Skeletal muscle tissue (tissue), 3 donors: ENCODE measurements at regions not wholly inside any gene's neighbourhood (a gene's known extent, or its start where the extent isn't known, plus 50 kb on each side); places are given as distances from the start of the nearest gene placed in this dataset.
"Not testable (repeated sequence)": the region's sequence is repeated elsewhere in the genome, so short reads cannot be mapped to it uniquely, and the experiment has no call there.

Experiments used
- H3K27ac ChIP-seq: one replicate; pipeline ENCODE4 v1.7.0; 2013; ENCODE audit warnings: mild to moderate bottlenecking, low read depth, low read length, inconsistent platforms
- H3K27me3 ChIP-seq, 3 donors: one replicate each; pipeline ENCODE4 v1.7.0; 2013; ENCODE audit warnings: low read length in 3 of 3; ENCODE audit not compliant: control insufficient read depth in 3 of 3, insufficient read depth in 3 of 3
- H3K36me3 ChIP-seq, 3 donors: one replicate each; pipeline ENCODE4 v1.7.0; 2013; ENCODE audit warnings: low read length in 3 of 3; ENCODE audit not compliant: control insufficient read depth in 3 of 3, insufficient read depth in 3 of 3
- H3K4me1 ChIP-seq, 3 donors: one replicate each; pipeline ENCODE4 v1.7.0; 2013; ENCODE audit warnings: low read length in 3 of 3, mild to moderate bottlenecking in 3 of 3; ENCODE audit not compliant: control insufficient read depth in 3 of 3, insufficient read depth in 3 of 3
- H3K4me3 ChIP-seq, 3 donors: one replicate each; pipeline ENCODE4 v1.7.0; 2013; ENCODE audit warnings: low read length in 3 of 3
- H3K9ac ChIP-seq, 3 donors: one replicate each; pipeline ENCODE4 v1.7.0; 2013; ENCODE audit warnings: low read length in 3 of 3, mild to moderate bottlenecking in 3 of 3, moderate library complexity in 2 of 3, low read depth in 1 of 3
- H3K9me3 ChIP-seq, 3 donors: one replicate each; pipeline ENCODE4 v1.7.0; 2013; ENCODE audit warnings: low read length in 3 of 3; ENCODE audit not compliant: control insufficient read depth in 3 of 3
- donor health status: Osteomylitis.

DNA sequence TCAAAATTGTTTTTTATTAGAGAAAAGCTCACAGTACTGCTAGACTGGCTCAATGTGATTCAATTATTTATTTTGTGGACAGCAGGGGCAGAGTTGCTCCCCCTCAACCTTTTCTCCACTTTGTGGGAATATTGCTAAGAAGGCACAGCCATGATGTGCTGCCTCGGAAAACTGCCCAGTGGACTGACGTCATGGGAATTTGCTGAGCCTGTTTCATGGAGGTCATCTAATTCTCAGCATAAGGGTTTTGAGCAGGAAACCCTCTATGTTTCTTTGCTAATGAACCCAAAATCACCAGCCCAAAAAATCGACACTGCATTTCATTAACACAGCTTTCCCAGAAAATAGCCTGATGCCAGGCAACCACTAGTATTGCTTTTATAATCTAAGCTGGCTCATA lies 228.8 kb upstream of the FAM3C start:
- H3K27me3 ChIP-seq, result no peaks in the 10 kb centered on the region
- no peak overlapping the region for H3K9ac ChIP-seq
- H3K4me3 ChIP-seq, result no peak overlapping the region
- H3K27ac ChIP-seq, result no peak overlapping the region
- no peaks in the 10 kb centered on the region for H3K9me3 ChIP-seq
- no peaks in the 10 kb centered on the region for H3K36me3 ChIP-seq
- H3K4me1 ChIP-seq, result no peaks in the 10 kb centered on the region

- Histone ChIP-seq H3K4me3 (no peak overlapping the region), H3K27ac (no peak overlapping the region), H3K9me3 (no peaks in the 10 kb centered on the region)
Measured at GRCh38 chr7:121623130-121623872, 227.2 kb upstream of the FAM3C start.

GRCh38 chr7:121621937-121622336 lies 225.8 kb upstream of the FAM3C start:
- H3K4me3 ChIP-seq, result no peak overlapping the region
- no peaks in the 10 kb centered on the region for H3K4me1 ChIP-seq
- no peaks in the 10 kb centered on the region for H3K36me3 ChIP-seq
- no peak overlapping the region for H3K27ac ChIP-seq
- H3K9ac ChIP-seq, result no peak overlapping the region
- H3K9me3 ChIP-seq, result no peaks in the 10 kb centered on the region
- H3K27me3 ChIP-seq, result no peaks in the 10 kb centered on the region

More at GRCh38 chr7:121623130-121623872, 227.2 kb upstream of the FAM3C start:
- Histone ChIP-seq H3K27me3 (no peaks in the 10 kb centered on the region), H3K36me3 (no peaks in the 10 kb centered on the region), H3K4me1 (no peaks in the 10 kb centered on the region), H3K9ac (no peak overlapping the region)

DNA sequence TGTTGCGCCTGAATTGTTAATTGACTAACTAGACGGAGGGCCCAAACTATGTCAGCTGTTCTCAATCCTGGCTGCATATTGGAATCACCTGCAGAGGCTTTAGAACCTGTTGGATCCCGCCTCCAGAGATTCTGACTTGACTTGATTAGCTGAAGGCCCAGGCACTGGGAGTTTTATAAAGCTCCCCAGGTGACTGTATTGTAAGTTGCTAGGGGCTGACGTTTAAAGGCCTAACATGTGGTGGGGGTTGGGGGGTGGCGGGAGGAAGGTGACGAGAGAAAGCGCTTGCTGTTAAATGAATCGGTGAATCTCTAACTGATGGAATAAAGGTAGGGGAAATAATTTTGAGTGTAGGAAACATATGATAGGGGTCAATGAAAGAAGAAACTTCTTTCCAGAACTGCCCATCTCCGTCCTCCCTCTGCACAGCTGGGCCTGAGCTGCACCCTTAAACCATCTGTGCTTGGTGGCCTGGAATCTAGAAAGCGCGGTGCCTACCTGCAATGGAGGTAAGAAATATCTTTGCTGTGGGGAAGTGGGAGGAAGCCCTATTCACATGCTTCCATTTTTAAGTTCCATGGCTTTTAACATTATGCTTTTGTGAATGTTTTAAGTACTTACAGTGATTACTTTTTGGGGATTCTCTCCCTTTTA lies 225.0 kb upstream of the FAM3C start:
- no peak overlapping the region for H3K4me3 ChIP-seq
- H3K9me3 ChIP-seq, result no peaks in the 10 kb centered on the region
- H3K27ac ChIP-seq, result no peak overlapping the region
- no peaks in the 10 kb centered on the region for H3K27me3 ChIP-seq
- no peaks in the 10 kb centered on the region for H3K36me3 ChIP-seq
- H3K4me1 ChIP-seq, result no peaks in the 10 kb centered on the region
- no peak overlapping the region for H3K9ac ChIP-seq

DNA sequence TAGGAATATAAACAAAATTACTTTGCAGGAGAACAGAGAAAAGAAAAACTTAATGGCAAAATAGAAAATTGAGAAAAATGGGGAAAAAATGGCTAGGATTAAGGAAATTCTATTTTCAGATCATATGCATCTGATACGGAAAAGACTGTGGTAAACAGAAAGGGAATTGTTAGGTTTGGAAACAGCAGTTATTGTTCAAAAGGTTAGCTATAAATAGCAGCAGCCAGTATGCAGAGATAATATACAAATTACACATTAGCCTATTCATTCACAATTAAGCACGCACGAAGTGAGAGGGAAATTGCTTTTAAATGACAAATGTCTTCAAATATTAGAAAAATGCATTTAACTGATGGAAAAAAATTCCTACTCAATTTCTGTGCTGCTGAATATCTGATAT lies 224.1 kb upstream of the FAM3C start:
- no peaks in the 10 kb centered on the region for H3K9me3 ChIP-seq
- no peaks in the 10 kb centered on the region for H3K4me1 ChIP-seq
- no peak overlapping the region for H3K27ac ChIP-seq
- H3K4me3 ChIP-seq, result no peak overlapping the region
- H3K27me3 ChIP-seq, result no peaks in the 10 kb centered on the region
- no peak overlapping the region for H3K9ac ChIP-seq
- H3K36me3 ChIP-seq, result no peaks in the 10 kb centered on the region

DNA sequence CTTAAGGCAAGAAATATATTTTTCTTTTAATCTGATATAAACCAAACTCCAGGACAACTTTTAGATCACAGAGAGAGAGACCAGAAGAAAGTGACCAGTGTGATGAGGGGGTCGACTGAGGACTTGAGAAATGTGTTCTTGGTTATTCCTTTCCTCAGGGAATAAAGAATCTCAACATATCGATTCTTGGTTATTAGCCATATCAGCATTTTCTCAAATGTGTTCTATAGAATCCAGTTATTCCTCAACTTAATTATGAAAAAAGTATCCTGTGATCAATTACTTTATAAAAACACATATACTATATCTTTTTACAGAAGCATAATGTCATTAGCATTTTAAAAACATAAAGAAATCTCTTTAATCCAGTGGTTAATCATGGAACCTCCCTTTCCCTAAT lies 222.1 kb upstream of the FAM3C start:
- no peaks in the 10 kb centered on the region for H3K36me3 ChIP-seq
- no peaks in the 10 kb centered on the region for H3K4me1 ChIP-seq
- no peak overlapping the region for H3K4me3 ChIP-seq
- no peaks in the 10 kb centered on the region for H3K9me3 ChIP-seq
- H3K27me3 ChIP-seq, result no peaks in the 10 kb centered on the region
- H3K27ac ChIP-seq, result no peak overlapping the region
- H3K9ac ChIP-seq, result no peak overlapping the region

DNA sequence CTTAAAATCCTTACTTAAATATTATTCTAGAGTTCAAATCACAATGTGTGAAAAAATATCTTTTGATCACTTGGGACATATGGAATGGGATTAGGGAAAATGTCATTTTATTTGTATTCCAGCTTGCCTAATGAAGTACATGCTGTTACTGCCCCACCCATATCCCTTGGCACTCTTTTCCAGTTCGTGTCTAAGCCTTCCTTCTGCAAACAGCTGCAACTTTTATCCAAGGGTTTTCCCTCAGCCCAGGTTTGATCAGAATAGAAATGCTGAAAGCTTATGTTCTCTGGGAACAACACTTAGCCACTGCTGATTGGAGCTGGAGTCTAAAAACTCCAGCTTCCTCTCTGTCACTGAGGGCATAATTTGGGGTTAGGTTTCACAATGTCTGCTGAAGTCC lies 214.1 kb upstream of the FAM3C start:
- Histone ChIP-seq H3K9ac (no peak overlapping the region), H3K4me1 (peaks cover 0 to 3% (median 0%) of the 10 kb centered on the region in 3 donors), H3K36me3 (no peaks in the 10 kb centered on the region), H3K9me3 (no peaks in the 10 kb centered on the region), H3K27me3 (no peaks in the 10 kb centered on the region), H3K4me3 (no peak overlapping the region), H3K27ac (no peak overlapping the region)

GRCh38 chr7:121609208-121609607 lies 213.1 kb upstream of the FAM3C start:
- H3K36me3 ChIP-seq, result no peaks in the 10 kb centered on the region
- H3K4me3 ChIP-seq, result no peak overlapping the region
- no peak overlapping the region for H3K27ac ChIP-seq
- peaks cover 0 to 3% (median 0%) of the 10 kb centered on the region in 3 donors for H3K4me1 ChIP-seq
- no peak overlapping the region for H3K9ac ChIP-seq
- H3K27me3 ChIP-seq, result no peaks in the 10 kb centered on the region
- H3K9me3 ChIP-seq, result no peaks in the 10 kb centered on the region

GRCh38 chr7:121608785-121609184 lies 212.7 kb upstream of the FAM3C start:
- Histone ChIP-seq H3K27ac (no peak overlapping the region), H3K4me1 (peaks cover 0 to 3% (median 0%) of the 10 kb centered on the region in 3 donors), H3K27me3 (no peaks in the 10 kb centered on the region), H3K36me3 (no peaks in the 10 kb centered on the region), H3K9ac (no peak overlapping the region), H3K4me3 (no peak overlapping the region), H3K9me3 (no peaks in the 10 kb centered on the region)

DNA sequence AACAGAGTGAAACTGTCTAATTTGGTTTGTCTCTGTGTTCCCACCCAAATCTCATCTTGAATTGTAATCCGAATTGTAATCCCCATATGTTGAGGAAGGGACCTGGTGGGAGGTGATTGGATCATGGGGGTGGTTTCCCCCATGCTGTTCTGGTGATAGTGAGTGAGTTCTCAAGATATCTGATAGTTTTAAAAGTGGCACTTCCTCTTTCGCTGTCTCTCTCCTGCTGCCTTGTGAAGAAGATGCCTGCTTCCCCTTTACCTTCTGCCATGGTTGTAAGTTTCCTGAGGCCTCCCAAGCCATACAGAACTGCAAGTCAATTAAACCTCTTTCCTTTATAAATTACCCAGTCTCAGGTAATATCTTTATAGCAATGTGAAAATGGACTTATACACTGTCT lies 212.1 kb upstream of the FAM3C start:
- not testable (repeated sequence) for H3K27me3 ChIP-seq, H3K27ac ChIP-seq, H3K9me3 ChIP-seq, H3K4me1 ChIP-seq, H3K36me3 ChIP-seq, H3K4me3 ChIP-seq, H3K9ac ChIP-seq
